ENCODE measurements at regions not wholly inside any gene's neighbourhood (a gene's known extent, or its start where the extent isn't known, plus 50 kb on each side); places are given as distances from the start of the nearest gene placed in this dataset.
"Not testable (repeated sequence)": the region's sequence is repeated elsewhere in the genome, so short reads cannot be mapped to it uniquely, and the experiment has no call there.

GRCh38 chr5:56406838-56407237, 173.7 kb upstream of the ANKRD55 start:
- WGBS = 93% methylated on average over 2 of the region's 2 CpGs
- H3K9me3 ChIP-seq = no peaks in the 10 kb centered on the region
- intact Hi-C loops (cut with DNase I) = no loop called here
- H3K4me1 ChIP-seq (replicated peaks) = no peaks in the 10 kb centered on the region
- H3K27ac ChIP-seq = no peak overlapping the region
- TF ChIP-seq, protein P1, sequence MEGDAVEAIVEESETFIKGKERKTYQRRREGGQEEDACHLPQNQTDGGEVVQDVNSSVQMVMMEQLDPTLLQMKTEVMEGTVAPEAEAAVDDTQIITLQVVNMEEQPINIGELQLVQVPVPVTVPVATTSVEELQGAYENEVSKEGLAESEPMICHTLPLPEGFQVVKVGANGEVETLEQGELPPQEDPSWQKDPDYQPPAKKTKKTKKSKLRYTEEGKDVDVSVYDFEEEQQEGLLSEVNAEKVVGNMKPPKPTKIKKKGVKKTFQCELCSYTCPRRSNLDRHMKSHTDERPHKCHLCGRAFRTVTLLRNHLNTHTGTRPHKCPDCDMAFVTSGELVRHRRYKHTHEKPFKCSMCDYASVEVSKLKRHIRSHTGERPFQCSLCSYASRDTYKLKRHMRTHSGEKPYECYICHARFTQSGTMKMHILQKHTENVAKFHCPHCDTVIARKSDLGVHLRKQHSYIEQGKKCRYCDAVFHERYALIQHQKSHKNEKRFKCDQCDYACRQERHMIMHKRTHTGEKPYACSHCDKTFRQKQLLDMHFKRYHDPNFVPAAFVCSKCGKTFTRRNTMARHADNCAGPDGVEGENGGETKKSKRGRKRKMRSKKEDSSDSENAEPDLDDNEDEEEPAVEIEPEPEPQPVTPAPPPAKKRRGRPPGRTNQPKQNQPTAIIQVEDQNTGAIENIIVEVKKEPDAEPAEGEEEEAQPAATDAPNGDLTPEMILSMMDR (IDR thresholded peaks at IDR 0.05) = no peak
- TF ChIP-seq POLR2AphosphoS5 (IDR thresholded peaks at IDR 0.05) (no peak), POLR2A (IDR thresholded peaks at IDR 0.05) (no peak)
- no peaks in the 10 kb centered on the region for H3K27me3 ChIP-seq (replicated peaks; ENCODE audit: insufficient read depth)
- no peak overlapping the region for H3K4me3 ChIP-seq
- no peaks in the 10 kb centered on the region for H3K36me3 ChIP-seq
- no peak for DNase-seq (ENCODE audit: low spot score)

- TF ChIP-seq POLR2AphosphoS5 (IDR thresholded peaks at IDR 0.05) = no peak
- TF ChIP-seq, protein P1 (IDR thresholded peaks at IDR 0.05) = no peak
- TF ChIP-seq POLR2A (IDR thresholded peaks at IDR 0.05) = no peak
- WGBS = 77% methylated on average over 1 of the region's 1 CpG
- DNase-seq (ENCODE audit: low spot score) = no peak
- Histone ChIP-seq H3K9me3 (no peaks in the 10 kb centered on the region), H3K36me3 (no peaks in the 10 kb centered on the region), H3K27me3 (replicated peaks; ENCODE audit: insufficient read depth) (no peaks in the 10 kb centered on the region), H3K4me1 (replicated peaks) (no peaks in the 10 kb centered on the region), H3K27ac (no peak overlapping the region), H3K4me3 (no peak overlapping the region)
- intact Hi-C loops (cut with DNase I) = no loop called here
Measured at GRCh38 chr5:56406221-56406620, 173.1 kb upstream of the ANKRD55 start.

GRCh38 chr5:56405116-56405908, 172.2 kb upstream of the ANKRD55 start:
- TF ChIP-seq, protein P1 (IDR thresholded peaks at IDR 0.05) = no peak
- TF ChIP-seq POLR2AphosphoS5 (IDR thresholded peaks at IDR 0.05) = no peak
- TF ChIP-seq POLR2A (IDR thresholded peaks at IDR 0.05) = no peak
- H3K36me3 ChIP-seq = no peaks in the 10 kb centered on the region
- DNase-seq (ENCODE audit: low spot score) = no peak
- no peaks in the 10 kb centered on the region for H3K27me3 ChIP-seq (replicated peaks; ENCODE audit: insufficient read depth)
- H3K27ac ChIP-seq = no peak overlapping the region
- no peaks in the 10 kb centered on the region for H3K9me3 ChIP-seq
- H3K4me1 ChIP-seq (replicated peaks) = no peaks in the 10 kb centered on the region
- 82% methylated on average over 4 of the region's 4 CpGs for WGBS
- intact Hi-C loops (cut with DNase I) = no loop called here
- H3K4me3 ChIP-seq = no peak overlapping the region

GRCh38 chr5:56402266-56403220, 169.4 kb upstream of the ANKRD55 start:
- WGBS = 76% methylated on average over 7 of the region's 7 CpGs
- Histone ChIP-seq H3K4me1 (replicated peaks) (no peaks in the 10 kb centered on the region), H3K27ac (no peak overlapping the region), H3K36me3 (no peaks in the 10 kb centered on the region), H3K4me3 (no peak overlapping the region), H3K9me3 (no peaks in the 10 kb centered on the region), H3K27me3 (replicated peaks; ENCODE audit: insufficient read depth) (no peaks in the 10 kb centered on the region)
- intact Hi-C loops (cut with DNase I) = no loop called here
- no peak for DNase-seq (ENCODE audit: low spot score)
- TF ChIP-seq POLR2A (IDR thresholded peaks at IDR 0.05) (no peak), POLR2AphosphoS5 (IDR thresholded peaks at IDR 0.05) (no peak)
- TF ChIP-seq, protein P1 (IDR thresholded peaks at IDR 0.05) = no peak

GRCh38 chr5:56397796-56398195, 164.7 kb upstream of the ANKRD55 start:
- H3K27ac ChIP-seq; H3K4me1 ChIP-seq (replicated peaks); H3K4me3 ChIP-seq; H3K9me3 ChIP-seq; intact Hi-C loops (cut with DNase I); H3K27me3 ChIP-seq (replicated peaks; ENCODE audit: insufficient read depth); H3K36me3 ChIP-seq; DNase-seq (ENCODE audit: low spot score): not testable (repeated sequence)
- WGBS = 96% methylated on average over 23 of the region's 24 CpGs

Measured in prostate gland (tissue), 2 donors.